Hepatocyte (in vitro differentiated cells): ENCODE measurements at regions not wholly inside any gene's neighbourhood (a gene's known extent, or its start where the extent isn't known, plus 50 kb on each side); places are given as distances from the start of the nearest gene placed in this dataset.

Experiments
- DNase-seq: peaks from one replicate; pipeline ENCODE4 v3.0.0-alpha.2; 2016; ENCODE audit warnings: low spot score
- H2AFZ ChIP-seq: fragments of 200-600 bp; sonication (generic); 2 replicates; pipeline ENCODE4 v1.6.0; 2016; ENCODE audit warnings: antibody characterized with exemption, mild to moderate bottlenecking
- H3K27ac ChIP-seq: fragments of 200-600 bp; sonication (generic); 2 replicates; pipeline ENCODE4 v1.5.1; 2016; ENCODE audit warnings: mild to moderate bottlenecking
- H3K27me3 ChIP-seq: fragments of 200-600 bp; sonication (generic); 2 replicates; pipeline ENCODE4 v1.6.1; 2016
- H3K36me3 ChIP-seq: fragments of 200-600 bp; sonication (generic); replicated peaks from 2 replicates; pipeline ENCODE4 v1.5.1; 2016; ENCODE audit warnings: low read depth; ENCODE audit not compliant: insufficient read depth
- H3K4me1 ChIP-seq: fragments of 200-600 bp; sonication (generic); 2 replicates; pipeline ENCODE4 v1.5.1; 2016; ENCODE audit warnings: mild to moderate bottlenecking, moderate library complexity; ENCODE audit not compliant: insufficient read depth
- H3K4me2 ChIP-seq: fragments of 200-600 bp; sonication (generic); 2 replicates; pipeline ENCODE4 v1.6.0; 2016
- H3K4me3 ChIP-seq: fragments of 200-600 bp; sonication (generic); 2 replicates; pipeline ENCODE4 v1.5.1; 2016; ENCODE audit warnings: mild to moderate bottlenecking
- H3K79me2 ChIP-seq: fragments of 200-600 bp; sonication (generic); 2 replicates; pipeline ENCODE4 v1.6.0; 2017; ENCODE audit warnings: mild to moderate bottlenecking
- H3K9me2 ChIP-seq: fragments of 200-600 bp; sonication (generic); replicated peaks from 2 replicates; pipeline ENCODE4 v1.6.0; 2017; ENCODE audit warnings: mild to moderate bottlenecking; ENCODE audit not compliant: insufficient read depth
- H3K9me3 ChIP-seq: fragments of 200-600 bp; sonication (generic); 2 replicates; pipeline ENCODE4 v1.5.1; 2016; ENCODE audit warnings: low read depth, mild to moderate bottlenecking
- H4K20me1 ChIP-seq: fragments of 200-600 bp; sonication (generic); 2 replicates; pipeline ENCODE4 v1.6.0; 2016; ENCODE audit warnings: mild to moderate bottlenecking; ENCODE audit not compliant: insufficient read depth, poor library complexity, severe bottlenecking
- CTCF ChIP-seq: fragments of 200-600 bp; sonication (generic); IDR thresholded peaks from 2 replicates; pipeline ENCODE4 v1.5.1; 2016; ENCODE audit warnings: antibody characterized with exemption, mild to moderate bottlenecking; ENCODE audit not compliant: poor library complexity
- EZH2 ChIP-seq: fragments of 200-600 bp; sonication (generic); IDR thresholded peaks from 2 replicates; pipeline ENCODE4 v1.6.1; 2016; ENCODE audit warnings: antibody characterized with exemption, mild to moderate bottlenecking, borderline replicate concordance
- EZH2phosphoT487 ChIP-seq: fragments of 200-600 bp; sonication (generic); IDR thresholded peaks from one replicate; pipeline ENCODE4 v1.6.1; 2018; ENCODE audit warnings: antibody characterized with exemption, mild to moderate bottlenecking, low read depth, moderate library complexity; ENCODE audit not compliant: unreplicated experiment, severe bottlenecking
- WGBS: methylation state at CpG from one replicate; pipeline ENCODE4 v1.1.6; 2016; ENCODE audit warnings: low lambda C conversion rate; ENCODE audit errors: missing lambda C conversion rate; 5-methylcytosine and 5-hydroxymethylcytosine counted together

GRCh38 chr11:133713406-133713805, 131.9 kb downstream of the SPATA19 start:
- WGBS, result 87% methylated on average over 3 of the region's 3 CpGs
- DNase-seq, result no peak
- Histone ChIP-seq H3K79me2 (no peaks in the 10 kb centered on the region), H4K20me1 (no peaks in the 10 kb centered on the region), H3K4me2 (no peak overlapping the region), H3K4me1 (no peaks in the 10 kb centered on the region), H3K9me3 (no peaks in the 10 kb centered on the region), H3K9me2 (no peaks in the 10 kb centered on the region), H3K27ac (no peak overlapping the region), H2AFZ (no peak overlapping the region), H3K4me3 (no peak overlapping the region), H3K27me3 (peaks cover 15% of the 10 kb centered on the region), H3K36me3 (no peaks in the 10 kb centered on the region)
- TF ChIP-seq EZH2phosphoT487 (no peak), EZH2 (no peak), CTCF (no peak)

- 14% methylated on average over 4 of the region's 4 CpGs for whole genome bisulfite sequencing
- DNase-seq, result no peak
- no peak overlapping the region for H2AFZ ChIP-seq
Measured at GRCh38 chr11:133712051-133712560, 133.2 kb downstream of the SPATA19 start.

GRCh38 chr11:133711545-133711944, 133.8 kb downstream of the SPATA19 start:
- Histone ChIP-seq H3K9me2 (no peaks in the 10 kb centered on the region), H3K4me2 (no peak overlapping the region), H3K9me3 (no peaks in the 10 kb centered on the region), H3K4me3 (no peak overlapping the region), H3K4me1 (no peaks in the 10 kb centered on the region), H3K27ac (no peak overlapping the region), H2AFZ (no peak overlapping the region), H3K27me3 (peaks cover 21% of the 10 kb centered on the region), H3K79me2 (no peaks in the 10 kb centered on the region), H3K36me3 (no peaks in the 10 kb centered on the region), H4K20me1 (no peaks in the 10 kb centered on the region)
- DNase-seq, result no peak
- TF ChIP-seq EZH2 (no peak), CTCF (no peak), EZH2phosphoT487 (no peak)
- WGBS, result 51% methylated on average over 4 of the region's 4 CpGs

More at GRCh38 chr11:133712051-133712560, 133.2 kb downstream of the SPATA19 start:
- Histone ChIP-seq H3K36me3 (no peaks in the 10 kb centered on the region), H3K27me3 (peaks cover 21% of the 10 kb centered on the region), H3K4me3 (no peak overlapping the region), H3K9me3 (no peaks in the 10 kb centered on the region), H3K4me2 (no peak overlapping the region), H3K9me2 (no peaks in the 10 kb centered on the region), H3K79me2 (no peaks in the 10 kb centered on the region), H4K20me1 (no peaks in the 10 kb centered on the region), H3K27ac (no peak overlapping the region), H3K4me1 (no peaks in the 10 kb centered on the region)
- no peak for TF ChIP-seq EZH2
- TF ChIP-seq EZH2phosphoT487, result no peak
- TF ChIP-seq CTCF, result no peak
